ENCODE measurements at regions not wholly inside any gene's neighbourhood (a gene's known extent, or its start where the extent isn't known, plus 50 kb on each side); places are given as distances from the start of the nearest gene placed in this dataset.
"Not testable (repeated sequence)": the region's sequence is repeated elsewhere in the genome, so short reads cannot be mapped to it uniquely, and the experiment has no call there.

DNA sequence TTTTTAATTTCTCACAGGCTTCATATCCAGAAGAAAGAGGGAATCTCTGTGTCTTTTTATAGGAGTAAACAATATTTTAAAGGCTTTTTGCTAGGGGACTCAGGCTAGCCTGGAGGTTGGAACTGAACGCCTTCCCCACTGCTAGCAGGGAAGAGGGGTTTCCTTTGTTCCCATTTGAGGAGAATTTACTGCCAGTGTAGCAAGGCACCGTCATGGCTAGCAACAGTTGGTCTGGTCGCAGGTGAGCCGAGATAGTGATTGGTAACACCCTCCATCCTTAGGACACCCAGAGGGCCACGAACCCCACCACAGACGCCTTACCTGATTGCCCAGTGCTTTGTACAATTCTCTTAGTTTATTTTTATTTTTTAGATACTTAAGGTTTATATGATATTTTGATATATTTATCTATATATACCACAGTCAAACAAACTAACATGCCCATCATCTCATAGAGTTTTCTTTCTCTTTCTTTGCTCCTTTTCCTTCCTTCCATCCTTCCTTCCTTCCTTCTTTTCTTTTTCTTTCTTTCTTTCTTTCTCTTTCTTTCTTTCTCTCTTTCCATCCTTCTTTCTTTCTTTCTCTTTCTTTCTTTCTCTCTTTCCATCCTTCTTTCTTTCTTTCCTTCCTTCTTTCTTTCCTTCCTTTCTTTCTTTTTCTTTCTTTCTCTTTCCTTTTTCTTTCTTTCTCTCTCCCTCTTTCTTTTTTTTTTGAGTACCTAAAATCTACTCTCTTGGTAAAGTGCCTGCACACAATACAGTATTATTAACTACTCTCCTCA, 219.0 kb upstream of the AKR1E2 start:
- Histone ChIP-seq H3K27ac (no peak overlapping the region), H3K36me3 (no peaks in the 10 kb centered on the region), H3K4me3 (ENCODE audit: low read depth in 1 of 2, low read length in 1 of 2) (no peak overlapping the region), H3K9me3 (no peaks in the 10 kb centered on the region), H3K4me1 (ENCODE audit: control insufficient read depth in 1 of 2, insufficient read depth in 1 of 2, low read depth in 1 of 2, low read length in 1 of 2) (no peaks in the 10 kb centered on the region), H3K27me3 (no peaks in the 10 kb centered on the region)
- TF ChIP-seq, protein P1, sequence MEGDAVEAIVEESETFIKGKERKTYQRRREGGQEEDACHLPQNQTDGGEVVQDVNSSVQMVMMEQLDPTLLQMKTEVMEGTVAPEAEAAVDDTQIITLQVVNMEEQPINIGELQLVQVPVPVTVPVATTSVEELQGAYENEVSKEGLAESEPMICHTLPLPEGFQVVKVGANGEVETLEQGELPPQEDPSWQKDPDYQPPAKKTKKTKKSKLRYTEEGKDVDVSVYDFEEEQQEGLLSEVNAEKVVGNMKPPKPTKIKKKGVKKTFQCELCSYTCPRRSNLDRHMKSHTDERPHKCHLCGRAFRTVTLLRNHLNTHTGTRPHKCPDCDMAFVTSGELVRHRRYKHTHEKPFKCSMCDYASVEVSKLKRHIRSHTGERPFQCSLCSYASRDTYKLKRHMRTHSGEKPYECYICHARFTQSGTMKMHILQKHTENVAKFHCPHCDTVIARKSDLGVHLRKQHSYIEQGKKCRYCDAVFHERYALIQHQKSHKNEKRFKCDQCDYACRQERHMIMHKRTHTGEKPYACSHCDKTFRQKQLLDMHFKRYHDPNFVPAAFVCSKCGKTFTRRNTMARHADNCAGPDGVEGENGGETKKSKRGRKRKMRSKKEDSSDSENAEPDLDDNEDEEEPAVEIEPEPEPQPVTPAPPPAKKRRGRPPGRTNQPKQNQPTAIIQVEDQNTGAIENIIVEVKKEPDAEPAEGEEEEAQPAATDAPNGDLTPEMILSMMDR (IDR thresholded peaks at IDR 0.05), result no peak

DNA sequence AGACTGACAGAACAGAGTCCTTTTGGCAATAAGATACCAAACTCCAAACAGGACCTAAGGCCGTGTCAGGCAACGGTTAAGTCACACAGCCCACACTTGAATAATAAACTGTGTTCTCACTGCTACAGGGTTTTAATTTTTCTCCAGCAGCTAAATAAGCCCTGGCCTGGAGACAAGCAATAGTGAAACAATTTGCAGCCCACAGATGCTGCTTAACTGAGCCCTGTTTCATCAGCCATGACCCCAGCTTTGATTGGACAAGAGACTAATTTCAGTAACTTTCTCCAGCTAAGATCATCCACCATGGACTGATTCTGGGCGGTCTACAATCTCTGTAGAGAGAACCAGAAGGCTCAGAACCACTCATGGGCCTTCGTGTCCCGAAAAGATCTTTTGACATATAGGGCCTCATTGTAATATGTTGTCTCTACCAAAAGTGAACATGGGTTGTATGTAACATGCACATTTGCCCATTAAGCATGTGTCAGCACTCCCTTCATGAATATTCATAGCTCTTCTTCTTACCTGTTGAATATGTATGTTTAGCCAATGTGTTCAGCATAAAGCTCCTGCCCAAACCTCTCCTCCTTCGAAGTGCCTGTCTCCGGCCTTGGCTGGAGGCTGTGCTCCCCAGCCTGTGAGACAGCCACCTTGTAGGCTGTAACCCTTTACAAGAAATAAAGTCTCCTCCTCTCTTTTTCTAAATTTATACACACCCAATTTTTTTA, 223.1 kb upstream of the AKR1E2 start:
- Histone ChIP-seq H3K9me3 (no peaks in the 10 kb centered on the region), H3K4me1 (ENCODE audit: control insufficient read depth in 1 of 2, insufficient read depth in 1 of 2, low read depth in 1 of 2, low read length in 1 of 2) (no peaks in the 10 kb centered on the region), H3K36me3 (no peaks in the 10 kb centered on the region), H3K27ac (no peak overlapping the region), H3K27me3 (no peaks in the 10 kb centered on the region), H3K4me3 (ENCODE audit: low read depth in 1 of 2, low read length in 1 of 2) (no peak overlapping the region)
- TF ChIP-seq, protein P1 (IDR thresholded peaks at IDR 0.05), result no peak

DNA sequence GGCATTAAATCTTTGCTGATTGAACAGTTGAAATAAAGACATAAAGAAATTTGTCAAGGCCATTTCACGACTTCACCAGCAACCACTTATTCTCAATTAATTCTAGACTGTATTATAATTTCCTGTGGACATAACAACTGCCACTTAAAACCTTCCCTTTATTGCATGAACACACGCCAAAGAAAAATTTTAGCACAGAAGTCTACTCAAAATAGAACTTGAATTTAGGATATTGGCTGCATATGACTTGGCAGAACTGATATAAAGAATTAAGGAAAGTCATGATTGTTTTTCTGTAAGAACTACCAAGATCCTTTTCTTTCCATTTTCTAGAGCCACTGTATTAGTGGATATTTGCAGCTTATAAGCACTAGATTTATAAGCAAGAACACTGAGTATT, 226.5 kb upstream of the AKR1E2 start:
- Histone ChIP-seq H3K4me3 (ENCODE audit: low read depth in 1 of 2, low read length in 1 of 2) (no peak overlapping the region), H3K9me3 (no peaks in the 10 kb centered on the region), H3K4me1 (ENCODE audit: control insufficient read depth in 1 of 2, insufficient read depth in 1 of 2, low read depth in 1 of 2, low read length in 1 of 2) (no peaks in the 10 kb centered on the region), H3K27me3 (no peaks in the 10 kb centered on the region), H3K27ac (no peak overlapping the region), H3K36me3 (no peaks in the 10 kb centered on the region)
- TF ChIP-seq, protein P1 (IDR thresholded peaks at IDR 0.05), result no peak

DNA sequence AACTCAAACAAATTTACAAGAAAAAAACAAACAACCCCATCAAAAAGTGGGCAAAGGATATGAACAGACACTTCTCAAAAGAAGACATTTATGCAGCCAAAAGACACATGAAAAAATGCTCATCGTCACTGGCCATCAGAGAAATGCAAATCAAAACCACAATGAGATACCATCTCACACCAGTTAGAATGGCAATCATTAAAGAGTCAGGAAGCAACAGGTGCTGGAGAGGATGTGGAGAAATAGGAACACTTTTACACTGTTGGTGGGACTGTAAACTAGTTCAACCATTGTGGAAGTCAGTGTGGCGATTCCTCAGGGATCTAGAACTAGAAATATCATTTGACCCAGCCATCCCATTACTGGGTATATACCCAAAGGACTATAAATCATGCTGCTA, 228.1 kb upstream of the AKR1E2 start:
- H3K27me3 ChIP-seq; H3K4me1 ChIP-seq (ENCODE audit: control insufficient read depth in 1 of 2, insufficient read depth in 1 of 2, low read depth in 1 of 2, low read length in 1 of 2); H3K27ac ChIP-seq; H3K36me3 ChIP-seq; H3K9me3 ChIP-seq; H3K4me3 ChIP-seq (ENCODE audit: low read depth in 1 of 2, low read length in 1 of 2): not testable (repeated sequence)

DNA sequence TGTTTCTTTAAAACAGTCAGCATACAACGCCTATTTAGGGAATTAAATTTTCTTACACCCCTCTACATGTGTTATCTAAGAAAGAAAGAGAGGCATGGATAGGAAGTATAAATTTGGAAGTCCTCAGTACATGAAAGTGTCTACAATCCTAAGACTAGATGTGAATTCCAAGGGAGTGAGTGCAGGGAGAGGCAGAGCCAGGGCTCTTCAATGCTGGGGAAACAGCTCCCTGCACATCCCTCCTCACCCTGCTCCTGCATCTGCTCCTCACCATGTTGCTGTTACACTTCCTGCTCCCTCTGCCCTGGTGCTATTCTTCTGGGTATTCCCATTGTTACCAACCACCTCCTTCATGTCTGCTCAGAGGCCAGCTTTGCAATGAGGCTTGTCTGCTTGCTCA, 229.1 kb upstream of the AKR1E2 start:
- H3K4me3 ChIP-seq (ENCODE audit: low read depth in 1 of 2, low read length in 1 of 2), result no peak overlapping the region
- TF ChIP-seq, protein P1 (IDR thresholded peaks at IDR 0.05), result no peak
- no peaks in the 10 kb centered on the region for H3K27me3 ChIP-seq
- H3K9me3 ChIP-seq, result no peaks in the 10 kb centered on the region
- no peaks in the 10 kb centered on the region for H3K4me1 ChIP-seq (ENCODE audit: control insufficient read depth in 1 of 2, insufficient read depth in 1 of 2, low read depth in 1 of 2, low read length in 1 of 2)
- no peak overlapping the region for H3K27ac ChIP-seq
- no peaks in the 10 kb centered on the region for H3K36me3 ChIP-seq

DNA sequence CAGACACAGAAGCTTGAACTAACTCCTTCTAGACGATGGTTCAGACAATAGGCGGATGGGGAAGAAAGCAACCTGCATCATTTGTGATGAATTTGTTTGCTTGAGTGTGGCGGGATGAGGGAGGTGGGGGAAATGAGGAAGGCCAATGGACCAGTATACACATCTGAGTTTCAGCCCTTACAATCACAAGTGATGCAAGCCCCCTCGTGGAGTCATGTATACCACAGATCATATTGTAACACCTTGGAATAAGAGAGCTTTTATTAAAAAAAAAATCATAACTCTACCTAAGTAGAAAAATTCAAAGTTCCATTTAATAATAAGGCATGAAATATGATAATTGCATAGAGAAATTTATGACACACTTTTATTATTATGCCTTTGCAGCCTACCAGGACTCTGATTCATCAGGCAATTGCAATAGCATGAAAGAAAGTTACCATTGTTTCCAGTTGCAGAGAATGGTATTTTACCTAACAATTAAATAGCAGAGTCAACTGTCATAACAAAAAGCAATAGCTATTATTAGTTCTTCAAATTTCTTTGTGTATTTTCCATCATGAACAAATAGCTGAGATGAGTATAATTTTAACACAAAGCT, 230.2 kb upstream of the AKR1E2 start:
- TF ChIP-seq, protein P1 (IDR thresholded peaks at IDR 0.05), result no peak
- H3K36me3 ChIP-seq, result no peaks in the 10 kb centered on the region
- no peaks in the 10 kb centered on the region for H3K4me1 ChIP-seq (ENCODE audit: control insufficient read depth in 1 of 2, insufficient read depth in 1 of 2, low read depth in 1 of 2, low read length in 1 of 2)
- H3K4me3 ChIP-seq (ENCODE audit: low read depth in 1 of 2, low read length in 1 of 2), result no peak overlapping the region
- H3K9me3 ChIP-seq, result no peaks in the 10 kb centered on the region
- H3K27ac ChIP-seq, result no peak overlapping the region
- H3K27me3 ChIP-seq, result no peaks in the 10 kb centered on the region

Data from neutrophil (primary cell).